Prostate gland (tissue), 2 donors: ENCODE measurements at regions not wholly inside any gene's neighbourhood (a gene's known extent, or its start where the extent isn't known, plus 50 kb on each side); places are given as distances from the start of the nearest gene placed in this dataset.

Source experiments
- CTCF ChIP-seq, 4 experiments: fragments of 200-600 bp in 2 of 4; fragments of 450-650 bp in 2 of 4; sonication (generic) in 2 of 4; IDR thresholded peaks; 1 replicate in 3 of 4; 2 replicates in 1 of 4; pipeline ENCODE4 v1.5.1; 2016 to 2019; ENCODE audit warnings: antibody characterized with exemption in 4 of 4, mild to moderate bottlenecking in 2 of 4, moderate library complexity in 2 of 4
- POLR2A ChIP-seq: fragments of 450-650 bp; IDR thresholded peaks from one replicate; pipeline ENCODE4 v1.6.1; 2016; ENCODE audit warnings: antibody characterized with exemption, mild to moderate bottlenecking
- POLR2AphosphoS5 ChIP-seq: sonication (generic); formaldehyde crosslinking; IDR thresholded peaks from one replicate; pipeline ENCODE4 v1.6.1; 2017; ENCODE audit warnings: antibody characterized with exemption

- TF ChIP-seq CTCF (IDR thresholded peaks at IDR 0.05): no peak
- no peak for TF ChIP-seq POLR2AphosphoS5
- TF ChIP-seq POLR2A: no peak
Measured at GRCh38 chr13:106184790-106185189, 350.7 kb downstream of the EFNB2 start.
